Urothelium cell line (cell line): ENCODE measurements at regions not wholly inside any gene's neighbourhood (a gene's known extent, or its start where the extent isn't known, plus 50 kb on each side); places are given as distances from the start of the nearest gene placed in this dataset.

Experiments used
- DNase-seq: peaks from one replicate; pipeline ENCODE4 v3.0.0; 2011; ENCODE audit warnings: low spot score, mixed read lengths
- FAIRE-seq: peaks from 2 replicates; lab custom pipeline; 2011; peaks lifted over from hg19 to GRCh38; lab: Jason Lieb, UNC

DNA sequence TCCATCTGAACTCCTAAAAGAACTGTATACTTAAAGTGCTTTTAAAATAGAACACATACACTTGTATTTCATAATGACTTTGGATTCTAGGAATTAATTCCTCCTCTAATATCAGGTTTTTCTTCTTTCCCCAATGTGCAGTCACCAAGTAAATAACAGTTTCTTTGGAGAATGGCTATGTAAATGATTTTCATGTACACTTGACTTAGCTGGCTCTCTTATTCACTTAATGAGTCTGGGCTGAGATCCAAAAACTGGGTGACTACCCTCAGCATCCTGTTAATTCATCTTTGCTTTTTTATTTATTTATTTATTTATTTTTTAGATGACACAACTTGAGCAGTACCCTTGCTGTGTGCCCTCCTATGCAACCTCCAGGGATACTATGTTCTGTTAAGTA lies 1003.7 kb downstream of the SLITRK1 start:
- DNase-seq (no peak), FAIRE-seq (no peak)

DNA sequence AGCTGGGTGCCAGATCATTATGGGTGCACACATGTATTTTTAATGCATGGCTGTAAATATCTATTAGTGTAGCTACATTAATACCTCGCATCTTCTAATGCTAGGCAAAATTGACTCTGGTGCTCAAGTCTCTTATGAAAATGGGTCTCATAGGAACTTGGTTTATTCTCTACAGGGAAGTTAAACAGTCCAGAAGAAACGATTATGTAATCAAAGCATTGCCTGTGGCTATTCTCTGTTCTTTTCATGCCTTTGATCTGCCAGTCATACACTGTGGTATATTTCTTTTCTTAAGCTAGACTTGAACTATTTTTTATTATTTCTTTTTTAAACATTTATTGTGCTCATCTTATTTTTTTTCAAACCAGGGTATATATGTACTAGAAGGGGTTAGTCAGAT lies 1015.0 kb downstream of the SLITRK1 start:
- FAIRE-seq, result no peak
- DNase-seq, result no peak

DNA sequence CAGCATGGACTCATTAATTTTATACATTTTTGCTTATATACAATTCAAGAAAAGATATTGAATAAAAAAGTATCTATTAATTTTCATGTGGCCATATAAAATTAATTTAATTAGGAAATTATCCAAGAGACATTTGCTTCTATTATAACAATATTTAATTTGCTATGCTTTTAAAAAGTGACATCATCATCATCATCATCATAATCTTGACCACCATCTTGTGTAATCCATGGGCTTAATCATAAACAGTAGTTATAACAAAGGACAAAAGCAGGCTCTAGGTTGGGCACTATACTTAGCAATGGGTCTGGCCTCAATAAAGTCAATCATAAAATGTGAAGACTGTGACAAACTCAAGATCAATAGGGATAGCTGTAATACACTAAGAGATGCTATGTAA lies 1031.6 kb downstream of the SLITRK1 start:
- FAIRE-seq (no peak), DNase-seq (no peak)

DNA sequence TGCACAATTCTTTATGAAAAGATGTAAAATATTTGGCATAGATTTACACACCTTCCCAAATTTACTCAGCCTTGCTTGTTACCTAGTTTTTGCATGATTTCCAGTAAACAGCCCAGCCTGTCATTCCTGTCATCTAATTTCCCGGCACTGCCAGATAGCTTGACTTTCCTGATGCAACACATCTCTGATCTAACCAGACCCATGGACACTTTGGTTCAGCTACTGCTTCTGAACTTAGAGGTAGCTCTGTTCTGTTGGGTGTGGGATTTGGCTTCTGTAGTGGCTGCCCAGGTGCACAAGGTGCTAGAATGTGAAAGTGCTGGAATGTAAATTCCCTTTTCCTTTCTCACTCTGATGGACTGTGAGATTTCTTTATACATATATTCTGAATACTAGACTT lies 1033.5 kb downstream of the SLITRK1 start:
- DNase-seq, result no peak

DNA sequence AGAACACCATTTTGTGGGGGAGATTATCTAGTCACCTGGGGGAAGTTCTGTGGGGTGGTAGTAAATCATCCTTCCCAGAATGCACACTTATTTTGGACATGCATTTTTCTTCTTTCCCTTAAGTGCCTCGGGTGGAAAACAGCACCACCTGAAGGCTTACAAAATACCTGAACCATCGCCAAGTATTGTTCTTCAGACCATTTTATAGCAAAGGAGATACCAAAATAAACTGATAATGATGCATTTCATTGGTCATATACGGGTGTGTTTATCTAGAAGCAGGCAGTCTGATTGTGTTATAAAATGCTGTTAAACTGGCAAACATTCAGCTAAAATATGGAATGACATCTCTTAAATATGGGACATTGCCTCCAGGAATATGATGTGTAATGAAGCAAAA lies 1034.7 kb downstream of the SLITRK1 start:
- no peak for FAIRE-seq
- DNase-seq, result no peak

More for the DNA sequence above, 1033.5 kb downstream of the SLITRK1 start:
- no peak for FAIRE-seq

DNA sequence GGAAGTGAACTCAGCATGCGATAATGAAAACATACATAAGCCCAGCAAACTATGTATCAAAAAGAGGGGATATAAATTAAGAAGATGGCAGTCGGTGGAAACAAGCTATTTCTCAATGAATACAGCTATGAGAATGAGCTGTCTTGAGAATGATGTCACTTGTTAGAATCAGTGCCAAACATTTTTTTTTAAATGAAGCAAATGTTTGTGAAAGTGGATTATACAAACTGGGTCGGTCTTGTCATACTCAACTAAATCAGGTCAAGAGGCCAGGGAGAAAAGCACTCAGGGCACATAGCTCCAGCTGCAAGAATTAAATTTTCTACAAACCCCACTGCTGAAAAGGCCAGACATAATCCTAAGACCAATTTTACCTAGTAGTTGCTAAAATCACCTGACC lies 1048.4 kb downstream of the SLITRK1 start:
- FAIRE-seq (no peak), DNase-seq (no peak)

DNA sequence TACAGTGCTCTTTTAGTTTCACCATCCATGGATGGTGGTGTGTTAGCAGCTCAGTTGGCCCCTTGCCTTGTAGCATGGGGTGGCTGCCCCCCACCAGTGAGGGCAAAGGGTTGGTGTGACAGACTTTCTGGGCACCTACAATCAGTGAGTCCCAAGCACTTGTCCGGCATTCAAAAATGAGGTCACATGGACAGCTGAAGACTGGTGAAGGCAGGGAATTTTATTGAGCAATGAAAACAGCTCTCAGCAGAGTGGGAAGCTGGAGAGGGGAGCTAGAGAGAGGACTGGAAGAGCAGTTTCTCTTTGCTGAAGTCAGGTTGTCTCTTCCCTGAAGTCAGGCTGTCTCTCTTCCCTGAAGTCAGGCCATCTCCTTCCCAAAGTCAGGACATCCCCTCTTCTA lies 1053.2 kb downstream of the SLITRK1 start:
- DNase-seq (no peak), FAIRE-seq (no peak)

DNA sequence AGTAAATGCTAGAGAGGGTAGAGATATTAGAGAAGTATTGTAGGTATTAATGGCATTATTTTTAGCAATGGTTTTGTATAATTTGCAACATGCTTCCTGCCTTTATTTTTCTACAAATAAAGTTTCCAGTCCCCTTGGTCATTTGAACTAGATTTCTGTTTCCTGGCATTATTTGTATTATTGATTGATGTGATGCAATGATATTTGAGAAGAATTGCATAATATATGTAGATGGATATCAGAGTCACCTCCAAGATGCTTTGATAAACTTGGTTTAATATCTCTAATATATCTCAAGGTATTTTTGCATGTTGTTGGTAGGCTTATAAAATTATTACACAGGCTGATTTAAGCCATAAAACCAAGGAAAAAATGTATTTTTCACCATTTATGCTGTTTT lies 1054.5 kb downstream of the SLITRK1 start:
- no peak for FAIRE-seq
- DNase-seq, result no peak

DNA sequence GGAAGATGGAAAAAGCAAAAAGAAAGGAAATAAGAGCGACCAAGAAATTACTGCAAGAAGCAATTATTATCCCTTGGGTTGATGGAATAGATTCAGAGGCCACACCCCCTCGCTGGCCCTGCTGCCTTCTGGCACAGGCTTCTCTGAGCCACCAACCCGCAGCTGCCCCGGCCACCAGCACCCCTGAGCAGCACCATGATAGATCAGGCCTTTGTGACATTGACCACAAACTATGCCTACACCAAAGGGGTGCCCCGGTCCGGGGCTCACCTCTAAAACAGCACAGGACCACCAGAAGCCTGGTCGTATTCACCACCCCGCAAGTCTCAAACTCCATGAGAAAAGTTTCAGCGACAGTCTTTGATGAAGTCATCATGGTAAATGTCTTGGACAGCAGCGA lies 1059.3 kb downstream of the SLITRK1 start:
- no peak for FAIRE-seq

DNA sequence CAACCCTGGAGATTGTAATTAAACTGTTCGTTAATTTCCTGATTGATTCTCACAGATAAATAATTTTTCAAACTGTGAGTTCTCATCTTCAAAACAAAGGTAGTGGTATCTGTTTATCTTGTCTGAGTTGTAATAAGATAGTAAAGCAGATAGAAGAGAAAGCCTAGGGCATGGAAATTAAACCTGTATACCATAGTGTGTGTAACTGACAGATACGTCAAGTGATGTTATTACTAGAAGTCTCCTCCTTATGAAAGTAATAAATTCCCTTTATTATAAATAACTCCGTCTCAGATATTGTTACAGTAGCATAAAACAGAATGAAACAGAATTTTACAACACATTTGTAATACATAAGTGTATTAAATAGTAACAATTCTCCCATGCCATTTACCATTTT lies 1065.1 kb downstream of the SLITRK1 start:
- no peak for FAIRE-seq
- DNase-seq, result no peak

More for the DNA sequence above, 1059.3 kb downstream of the SLITRK1 start:
- DNase-seq, result no peak

DNA sequence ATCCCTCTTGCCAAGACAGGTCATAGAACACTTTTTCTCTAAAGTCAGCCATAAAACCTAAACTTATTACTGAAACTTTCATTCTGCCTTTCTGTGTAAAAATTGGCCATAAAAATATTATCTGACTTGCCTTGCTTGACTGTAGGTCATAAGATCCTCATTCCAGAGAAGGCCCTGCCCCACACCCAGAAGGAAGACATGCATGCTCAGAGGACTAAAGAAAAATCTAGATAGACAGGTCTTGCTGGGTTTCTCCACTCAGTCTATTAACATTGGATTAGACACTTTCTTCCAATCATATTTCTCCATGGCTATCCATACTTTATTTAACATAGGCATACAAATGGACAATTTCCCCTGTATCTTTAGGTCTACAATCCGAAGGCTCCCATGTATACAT lies 1066.5 kb downstream of the SLITRK1 start:
- DNase-seq (no peak), FAIRE-seq (no peak)

DNA sequence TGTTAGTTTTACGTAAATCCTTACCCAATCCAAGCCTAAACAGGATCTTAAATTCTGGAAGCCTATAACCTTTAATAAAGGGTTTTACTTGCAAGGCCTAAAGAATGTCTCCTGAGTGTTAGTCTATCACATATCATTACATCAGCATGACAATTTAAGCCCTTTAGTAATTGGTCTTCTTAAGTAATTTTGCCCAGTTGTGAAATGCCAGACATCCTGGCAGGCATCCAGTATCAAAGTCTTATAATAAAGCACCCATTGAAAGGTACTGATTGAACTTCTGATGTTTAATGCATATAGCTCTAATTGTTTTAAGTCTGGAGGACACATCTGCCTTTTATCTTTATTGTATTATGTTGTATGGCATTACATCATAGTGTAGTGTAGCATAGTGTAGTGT lies 1078.9 kb downstream of the SLITRK1 start:
- DNase-seq (no peak), FAIRE-seq (no peak)

DNA sequence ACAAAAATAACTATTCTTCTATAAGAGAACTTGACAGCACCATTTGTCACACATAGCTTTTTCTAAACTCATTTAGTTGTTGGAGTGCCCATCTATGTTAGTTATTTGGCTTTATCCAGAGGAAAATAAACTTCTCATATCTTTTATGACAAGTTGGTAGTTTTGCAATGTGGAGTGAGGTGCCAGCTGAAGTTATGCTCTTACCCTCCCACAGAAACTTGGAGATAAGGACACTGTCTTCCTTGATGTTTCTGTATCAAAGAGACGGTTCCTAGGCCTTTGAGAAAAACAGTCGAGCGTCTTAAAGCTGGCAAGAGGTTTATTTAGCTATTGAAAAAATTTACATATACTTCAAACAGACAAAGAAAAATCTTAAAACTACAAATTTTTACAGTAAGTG lies 1079.7 kb downstream of the SLITRK1 start:
- DNase-seq (no peak), FAIRE-seq (no peak)

DNA sequence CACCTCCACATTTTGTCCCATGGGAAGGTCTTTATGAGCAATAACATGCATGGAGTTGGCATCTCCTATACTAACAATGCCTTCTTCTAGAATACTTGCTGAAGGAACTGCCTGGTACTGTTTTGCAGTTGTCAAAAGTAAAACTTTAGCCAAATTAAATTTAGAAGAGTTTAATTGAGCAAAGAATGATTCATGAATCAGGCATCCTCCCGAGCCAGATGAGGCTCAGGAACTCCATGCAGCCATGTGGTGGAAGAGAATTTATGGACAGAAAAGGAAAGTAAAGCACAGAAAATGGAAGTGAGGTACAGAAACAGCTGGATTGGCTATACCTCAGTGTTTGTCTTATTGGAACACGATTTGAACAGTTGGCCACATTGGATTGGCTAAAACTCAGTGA lies 1081.9 kb downstream of the SLITRK1 start:
- no peak for DNase-seq
- FAIRE-seq, result no peak

DNA sequence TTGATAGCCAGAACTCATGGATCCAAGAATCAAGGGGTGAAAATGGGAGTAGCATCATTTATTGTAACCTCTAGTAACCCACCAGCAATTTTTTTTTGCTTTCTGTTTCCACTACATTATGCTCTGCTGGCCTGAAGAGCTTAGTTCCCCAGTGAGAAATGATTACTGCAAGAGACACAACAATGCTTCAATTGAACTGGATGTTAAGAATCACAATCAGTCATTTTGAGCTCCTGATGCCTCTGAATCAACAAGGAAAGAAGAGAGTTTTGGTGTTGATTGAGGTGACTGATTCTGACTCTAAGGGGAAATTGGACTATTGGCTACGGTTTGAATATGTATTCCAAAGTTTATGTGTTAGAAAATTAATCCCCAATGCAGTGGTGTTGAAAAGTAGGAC lies 1084.4 kb downstream of the SLITRK1 start:
- DNase-seq (no peak), FAIRE-seq (no peak)

DNA sequence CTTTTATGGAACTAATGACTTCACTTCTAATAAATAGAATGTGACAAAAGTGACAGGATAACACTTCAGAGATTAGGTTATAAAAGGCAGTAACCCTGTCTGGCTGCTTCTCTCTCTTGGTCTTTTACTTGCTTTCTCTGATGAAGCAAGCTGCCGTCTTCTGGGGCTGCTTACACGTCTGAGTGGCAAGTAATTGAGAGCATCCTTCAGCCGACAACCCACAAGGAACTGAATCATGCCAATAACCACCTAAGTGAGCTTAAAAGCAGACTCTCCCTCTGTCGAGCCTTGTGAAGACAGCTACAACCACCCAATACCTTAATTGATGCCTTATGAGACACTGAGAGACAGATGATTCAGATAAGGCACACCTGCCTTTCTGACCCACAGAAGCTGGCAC lies 1091.2 kb downstream of the SLITRK1 start:
- DNase-seq (no peak), FAIRE-seq (no peak)

DNA sequence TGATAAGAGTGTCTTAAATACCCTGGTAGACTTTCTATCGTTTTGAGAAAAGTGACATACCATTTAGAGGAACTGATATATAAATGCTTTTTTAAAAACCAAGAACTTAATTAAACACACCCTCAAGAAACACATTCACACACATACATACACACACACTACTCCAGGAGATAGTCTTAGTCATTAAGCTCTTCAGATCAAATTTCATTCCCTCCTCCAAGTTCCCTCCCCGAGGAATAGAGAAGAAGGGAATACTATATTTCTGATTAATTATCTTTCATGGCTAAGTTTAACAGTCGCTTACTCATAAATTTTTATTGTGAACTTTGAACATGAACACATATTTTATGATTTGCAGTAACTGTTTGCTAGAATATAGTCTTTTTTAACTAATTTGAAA lies 1109.5 kb downstream of the SLITRK1 start:
- FAIRE-seq, result no peak

DNA sequence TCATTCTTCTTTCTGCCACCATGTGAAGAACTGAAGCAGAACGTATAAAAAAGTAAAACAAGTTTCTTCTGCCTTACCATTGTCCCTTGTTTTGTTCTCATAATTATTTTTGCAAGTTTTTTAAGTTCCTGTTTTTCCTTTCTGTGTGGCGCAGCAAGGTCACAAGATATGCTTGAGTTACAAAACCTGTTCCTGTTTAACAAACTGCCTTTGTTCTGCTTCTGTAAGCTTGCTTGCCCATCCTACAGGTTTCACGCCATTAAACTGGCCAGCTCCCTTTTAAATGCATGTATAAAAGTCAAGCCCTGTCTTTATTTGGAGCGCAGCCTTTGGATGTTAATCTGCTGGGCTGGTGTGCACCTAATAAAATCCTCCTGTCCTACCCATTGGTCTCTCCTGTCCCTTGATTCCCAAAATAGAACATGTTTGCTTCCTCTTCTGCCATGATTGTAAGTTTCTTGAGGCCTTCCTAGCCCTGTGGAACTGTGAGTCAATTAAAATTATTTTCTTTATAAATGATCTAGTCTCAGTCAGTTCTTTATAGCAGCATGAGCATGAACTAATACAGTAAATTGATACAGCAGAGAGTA lies 1115.4 kb downstream of the SLITRK1 start:
- FAIRE-seq (no peak), DNase-seq (no peak)

More for the DNA sequence above, 1109.5 kb downstream of the SLITRK1 start:
- no peak for DNase-seq

DNA sequence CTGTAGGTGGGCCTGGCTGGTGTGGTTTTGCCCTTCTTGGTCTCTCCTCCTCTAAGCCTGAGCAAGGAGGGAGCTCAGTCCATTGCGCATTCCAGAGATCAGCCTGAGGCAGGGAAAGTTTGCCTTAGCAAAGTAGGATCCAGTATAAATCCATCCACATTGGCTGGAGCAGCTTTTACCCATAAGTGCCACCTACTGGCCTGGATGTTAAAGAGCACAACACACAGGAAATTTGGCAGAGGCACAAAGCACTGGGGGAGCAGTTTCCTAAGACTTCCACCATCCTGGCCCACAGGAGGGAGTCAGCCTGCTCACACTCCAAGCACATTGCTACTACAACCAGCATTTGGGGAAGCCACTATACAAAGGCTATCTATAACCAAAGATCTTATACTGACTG lies 1124.2 kb downstream of the SLITRK1 start:
- FAIRE-seq, result no peak
- peak; percentile 4 for DNase-seq

DNA sequence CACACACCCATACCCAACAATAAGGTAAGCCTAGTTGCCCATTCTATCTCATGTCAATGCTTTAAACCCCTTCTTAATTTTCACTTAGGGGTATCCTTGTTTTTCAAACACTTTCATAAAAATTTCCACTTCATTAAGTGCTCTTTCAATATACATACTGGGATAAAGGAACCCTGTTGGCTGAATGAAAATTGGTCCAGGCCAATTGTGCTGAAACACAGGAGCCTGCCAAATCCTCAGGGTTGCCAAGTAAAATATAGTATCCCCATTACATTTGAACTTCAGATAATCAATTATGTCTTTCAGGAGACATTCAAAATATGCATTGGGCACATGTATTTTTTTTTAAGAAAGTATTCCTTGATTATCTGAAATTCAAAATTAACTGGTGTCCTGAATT lies 1131.1 kb downstream of the SLITRK1 start:
- no peak for DNase-seq
- FAIRE-seq, result no peak

DNA sequence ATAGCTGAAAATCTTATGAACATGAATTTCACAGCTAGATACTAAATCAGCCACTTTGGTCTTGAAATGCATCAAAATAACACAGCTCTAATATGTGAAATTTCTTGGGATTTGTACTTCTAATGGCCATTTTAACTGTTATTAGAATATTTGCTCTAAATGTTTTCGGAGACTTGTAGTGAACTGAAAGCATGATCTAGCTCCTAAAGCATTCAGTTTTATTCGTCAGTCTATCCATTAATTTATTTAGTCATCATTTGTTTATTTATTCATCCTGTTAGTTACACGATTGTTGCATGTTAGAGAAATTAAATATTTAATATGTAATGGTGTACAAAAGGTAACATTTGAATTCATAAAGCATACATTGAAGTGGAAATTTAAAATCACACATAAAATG lies 1132.7 kb downstream of the SLITRK1 start:
- FAIRE-seq (no peak), DNase-seq (no peak)

DNA sequence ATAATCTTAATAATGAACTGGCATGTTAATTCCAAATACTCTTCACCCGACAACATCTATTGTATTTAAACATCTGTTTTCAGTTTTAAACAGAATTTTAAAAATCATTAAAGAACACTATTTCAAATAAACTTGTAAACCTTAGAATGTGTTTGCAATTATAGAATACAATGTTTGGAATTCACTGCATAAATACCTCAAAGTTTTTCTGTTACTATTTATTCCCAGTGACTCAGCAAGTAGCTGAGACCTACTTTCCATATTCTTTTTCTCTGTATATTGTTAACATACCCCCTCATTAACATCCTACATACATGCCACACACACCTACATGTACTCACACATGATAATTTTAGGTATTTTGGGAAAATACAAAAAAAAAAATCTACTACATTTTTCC lies 1134.3 kb downstream of the SLITRK1 start:
- no peak for FAIRE-seq

DNA sequence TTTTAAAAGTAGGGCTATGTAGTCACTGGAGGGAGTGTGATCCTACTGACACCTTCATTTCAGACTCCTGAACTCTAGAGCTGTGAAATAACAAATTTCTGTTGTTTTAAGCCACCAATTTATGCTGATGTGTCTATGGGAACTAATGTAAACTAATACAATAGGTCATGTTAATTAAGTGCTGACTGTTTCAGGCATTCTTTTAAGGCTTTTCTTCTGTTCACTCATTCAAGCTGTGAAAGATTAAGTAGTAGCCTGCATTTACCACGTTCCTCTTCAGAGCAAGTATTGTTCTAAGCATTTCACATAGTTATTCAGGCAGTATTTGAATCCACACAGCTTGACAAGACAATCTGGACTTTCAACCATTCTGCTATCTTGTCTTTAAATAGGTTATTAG lies 1135.0 kb downstream of the SLITRK1 start:
- DNase-seq, result no peak
- no peak for FAIRE-seq

More for the DNA sequence above, 1134.3 kb downstream of the SLITRK1 start:
- no peak for DNase-seq
